CD8-positive, alpha-beta memory T cell (primary cell): ENCODE measurements at regions not wholly inside any gene's neighbourhood (a gene's known extent, or its start where the extent isn't known, plus 50 kb on each side); places are given as distances from the start of the nearest gene placed in this dataset.

ENCODE experiments used
- CTCF ChIA-PET: fragments of 350-600 bp; sonication (Branson Sonifier 250); formaldehyde crosslinking; loops from one replicate; lab custom pipeline; 2021; ENCODE audit warnings: antibody characterized with exemption; lab: Charles Lee
- POLR2A ChIA-PET: fragments of 350-600 bp; sonication (Branson Sonifier 250); formaldehyde crosslinking; loops from one replicate; lab custom pipeline; 2021; ENCODE audit warnings: antibody characterized with exemption; lab: Charles Lee
- DNase-seq, 5 donors: peaks; one replicate each; pipeline versions ENCODE4 v3.0.0 to v3.0.0-alpha.2; 2020 to 2022; ENCODE audit warnings: mixed read lengths in 1 of 5
- H3K27ac ChIP-seq: one replicate; pipeline ENCODE4 v1.7.0; 2013; ENCODE audit warnings: low read depth, mild to moderate bottlenecking, low read length, moderate library complexity
- H3K27me3 ChIP-seq: 2 replicates; pipeline ENCODE4 v1.7.0; 2013; ENCODE audit warnings: low read length, mild to moderate bottlenecking; ENCODE audit not compliant: insufficient read depth, poor library complexity, severe bottlenecking
- H3K36me3 ChIP-seq: 2 replicates; pipeline ENCODE4 v1.7.0; 2013; ENCODE audit warnings: mild to moderate bottlenecking, low read length, moderate library complexity; ENCODE audit not compliant: insufficient read depth
- H3K4me1 ChIP-seq: 2 replicates; pipeline ENCODE4 v1.7.0; 2013; ENCODE audit warnings: mild to moderate bottlenecking, low read length, moderate library complexity; ENCODE audit not compliant: insufficient read depth
- H3K4me3 ChIP-seq: 2 replicates; pipeline ENCODE4 v1.7.0; 2013; ENCODE audit warnings: mild to moderate bottlenecking, low read length
- H3K9me3 ChIP-seq: 2 replicates; pipeline ENCODE4 v1.7.0; 2013; ENCODE audit warnings: mild to moderate bottlenecking, low read length
- H3K27ac Mint-ChIP-seq, 8 donors: one replicate each; pipeline ENCODE4 v1.8.0; 2020 to 2021; ENCODE audit warnings: mixed read lengths in 8 of 8, mild to moderate bottlenecking in 6 of 8, inconsistent platforms in 3 of 8, moderate library complexity in 3 of 8
- H3K27me3 Mint-ChIP-seq, 2 donors: one replicate each; pipeline ENCODE4 v1.8.0; 2020 to 2021; ENCODE audit warnings: mixed read lengths in 2 of 2, mild to moderate bottlenecking in 1 of 2, moderate library complexity in 1 of 2
- H3K36me3 Mint-ChIP-seq, 3 donors: one replicate each; pipeline ENCODE4 v1.8.0; 2020 to 2021; ENCODE audit warnings: mixed read lengths in 3 of 3, inconsistent platforms in 1 of 3, mild to moderate bottlenecking in 1 of 3
- H3K4me1 Mint-ChIP-seq, 3 donors: one replicate each; pipeline ENCODE4 v1.8.0; 2020 to 2021; ENCODE audit warnings: mixed read lengths in 3 of 3, inconsistent platforms in 1 of 3, mild to moderate bottlenecking in 1 of 3
- H3K4me3 Mint-ChIP-seq, 7 donors: one replicate each; pipeline ENCODE4 v1.8.0; 2020 to 2021; ENCODE audit warnings: mixed read lengths in 7 of 7, mild to moderate bottlenecking in 6 of 7, moderate library complexity in 4 of 7, inconsistent platforms in 2 of 7
- H3K9me3 Mint-ChIP-seq, 5 donors: one replicate each; pipeline ENCODE4 v1.8.0; 2020 to 2022; ENCODE audit warnings: mixed read lengths in 5 of 5, mild to moderate bottlenecking in 3 of 5, moderate library complexity in 2 of 5, inconsistent platforms in 1 of 5

DNA sequence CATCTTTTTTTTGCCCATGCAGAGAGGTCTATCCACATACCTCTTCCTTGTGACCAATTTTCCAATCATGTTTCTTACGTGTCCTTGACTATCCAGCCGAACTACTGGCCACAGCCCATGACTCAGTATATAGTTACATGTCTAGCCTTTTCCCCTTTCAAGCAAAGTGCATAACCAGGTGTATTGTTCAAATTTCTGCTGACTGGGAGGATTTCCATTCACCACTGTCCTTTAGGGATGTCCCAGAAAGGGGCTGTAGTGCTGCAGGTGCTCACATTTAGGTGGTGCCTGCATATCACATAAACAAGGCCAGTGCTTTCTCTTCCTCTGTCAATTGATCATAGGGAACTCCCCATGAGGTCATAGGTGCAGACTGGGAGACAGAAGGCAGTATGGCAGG, 69.4 kb upstream of the ALDH1A3 start:
- H3K27ac ChIP-seq: no peak overlapping the region
- H3K4me1 ChIP-seq: no peaks in the 10 kb centered on the region
- no peaks in the 10 kb centered on the region for H3K36me3 ChIP-seq
- peaks cover 0 to 6% (median 3%) of the 10 kb centered on the region in 5 donors for H3K9me3 Mint-ChIP-seq
- no peak overlapping the region for H3K4me3 ChIP-seq
- no peaks in the 10 kb centered on the region for H3K4me1 Mint-ChIP-seq
- DNase-seq: no peak
- POLR2A ChIA-PET: no interaction called here
- peaks cover 0 to 12% of the 10 kb centered on the region in 2 donors for H3K27me3 Mint-ChIP-seq
- no peak overlapping the region for H3K4me3 Mint-ChIP-seq
- H3K27ac Mint-ChIP-seq: no peak overlapping the region
- H3K9me3 ChIP-seq: no peaks in the 10 kb centered on the region
- no peaks in the 10 kb centered on the region for H3K36me3 Mint-ChIP-seq
- no peaks in the 10 kb centered on the region for H3K27me3 ChIP-seq
- CTCF ChIA-PET: interaction anchor here (0.6 kb wide), 1 partner anchor 176 kb away, joined by 3 read pairs; no protein-coding TSS in a partner anchor

DNA sequence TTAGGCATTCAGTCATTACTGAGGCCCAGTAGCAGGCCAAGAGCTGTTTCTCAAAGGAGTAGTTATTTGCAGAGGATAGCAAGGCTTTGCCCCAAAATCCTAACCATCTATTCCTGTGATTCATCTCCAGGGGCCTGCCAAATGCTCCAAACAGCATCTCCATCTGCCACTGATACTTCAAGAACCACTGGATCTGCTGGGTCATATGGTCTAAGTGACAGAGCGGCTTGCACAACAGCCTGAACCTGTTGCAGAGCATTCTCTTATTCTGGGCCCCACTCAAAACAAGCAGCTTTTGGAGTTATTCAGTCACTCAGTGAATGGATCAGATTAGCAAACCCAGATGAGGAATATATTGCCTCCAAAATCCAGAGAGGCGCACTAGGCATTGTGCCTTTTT, 68.8 kb upstream of the ALDH1A3 start:
- no peak for DNase-seq
- Histone ChIP-seq H3K36me3 (no peaks in the 10 kb centered on the region), H3K4me3 (no peak overlapping the region), H3K9me3 (no peaks in the 10 kb centered on the region), H3K27ac (no peak overlapping the region), H3K4me1 (no peaks in the 10 kb centered on the region), H3K27me3 (no peaks in the 10 kb centered on the region)
- H3K27me3 Mint-ChIP-seq: peaks cover 0 to 12% of the 10 kb centered on the region in 2 donors
- no peaks in the 10 kb centered on the region for H3K4me1 Mint-ChIP-seq
- CTCF ChIA-PET: no interaction called here
- H3K9me3 Mint-ChIP-seq: peaks cover 0 to 10% (median 7%) of the 10 kb centered on the region in 5 donors
- H3K36me3 Mint-ChIP-seq: no peaks in the 10 kb centered on the region
- POLR2A ChIA-PET: no interaction called here
- H3K4me3 Mint-ChIP-seq: no peak overlapping the region
- H3K27ac Mint-ChIP-seq: no peak overlapping the region

DNA sequence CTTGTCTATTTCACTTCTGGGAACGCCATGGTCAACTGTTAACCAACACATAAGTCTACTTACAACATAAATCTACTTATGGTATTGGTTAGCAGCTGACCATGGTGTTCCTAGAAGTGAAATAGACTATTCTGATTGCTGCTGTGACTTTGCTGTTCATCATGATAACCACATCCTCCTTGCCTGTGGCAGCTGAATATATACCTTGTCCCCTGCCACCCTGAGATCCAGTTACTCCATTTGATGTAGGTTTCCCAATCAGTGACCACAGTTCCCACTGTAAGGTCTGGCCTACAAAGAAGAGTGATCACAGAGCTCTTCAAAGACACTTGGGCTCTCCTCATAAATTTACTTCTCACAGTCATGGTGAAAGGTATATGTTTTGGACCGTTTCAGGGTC, 66.8 kb upstream of the ALDH1A3 start:
- Mint-ChIP-seq H3K9me3 (peaks cover 0 to 16% (median 9%) of the 10 kb centered on the region in 5 donors), H3K27ac (no peak overlapping the region), H3K4me1 (no peaks in the 10 kb centered on the region), H3K4me3 (no peak overlapping the region), H3K36me3 (no peaks in the 10 kb centered on the region), H3K27me3 (peaks cover 4 to 12% of the 10 kb centered on the region in 2 donors)
- Histone ChIP-seq H3K36me3 (no peaks in the 10 kb centered on the region), H3K4me3 (no peak overlapping the region), H3K4me1 (no peaks in the 10 kb centered on the region), H3K9me3 (no peaks in the 10 kb centered on the region), H3K27ac (no peak overlapping the region), H3K27me3 (no peaks in the 10 kb centered on the region)
- CTCF ChIA-PET: no interaction called here
- DNase-seq: no peak
- POLR2A ChIA-PET: no interaction called here

DNA sequence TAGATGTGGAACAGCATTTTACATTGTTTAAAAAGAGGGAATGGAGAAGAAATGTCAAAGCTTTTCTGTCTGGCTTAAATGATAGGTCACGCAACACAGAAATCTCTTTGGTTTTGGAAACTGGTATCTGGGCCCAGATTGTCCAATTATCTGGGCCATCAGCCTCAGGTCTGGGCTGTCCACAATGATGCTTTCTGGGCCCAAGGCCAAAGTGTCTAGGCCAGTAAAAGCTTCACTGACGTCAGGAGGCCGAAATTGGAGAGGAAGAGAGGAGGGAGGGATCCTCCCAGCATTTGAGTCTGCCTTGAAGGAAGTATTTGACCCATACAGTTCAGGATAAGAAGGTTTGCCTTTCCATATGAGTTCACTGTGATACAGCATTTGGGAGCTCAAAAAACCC, 60.7 kb upstream of the ALDH1A3 start:
- Mint-ChIP-seq H3K9me3 (peaks cover 0 to 22% (median 9%) of the 10 kb centered on the region in 5 donors), H3K4me1 (no peaks in the 10 kb centered on the region), H3K36me3 (no peaks in the 10 kb centered on the region), H3K4me3 (no peak overlapping the region), H3K27ac (no peak overlapping the region), H3K27me3 (peaks cover 3 to 32% of the 10 kb centered on the region in 2 donors)
- Histone ChIP-seq H3K27me3 (no peaks in the 10 kb centered on the region), H3K27ac (no peak overlapping the region), H3K9me3 (no peaks in the 10 kb centered on the region), H3K4me1 (no peaks in the 10 kb centered on the region), H3K4me3 (no peak overlapping the region), H3K36me3 (no peaks in the 10 kb centered on the region)
- ChIA-PET CTCF (no interaction called here), POLR2A (no interaction called here)
- DNase-seq: no peak

DNA sequence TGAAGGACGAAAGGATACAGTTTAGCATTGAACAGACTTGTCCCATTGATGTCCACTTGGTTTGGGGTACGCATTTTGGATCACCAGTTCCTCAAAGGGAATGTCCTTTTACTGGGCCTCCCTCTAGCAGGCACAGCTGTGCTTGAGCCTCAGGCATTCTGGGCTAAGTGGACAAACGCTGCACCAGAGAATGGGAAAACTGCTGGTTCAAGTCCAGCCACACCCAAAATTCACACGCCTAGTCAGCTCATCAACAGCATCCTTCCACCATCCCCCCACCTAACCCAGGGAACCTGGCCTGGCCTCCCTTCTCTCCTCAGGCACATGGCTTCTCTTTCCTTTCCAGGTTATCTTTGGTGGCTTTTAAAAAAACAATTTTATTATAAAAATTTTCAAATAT, 59.1 kb upstream of the ALDH1A3 start:
- H3K4me3 ChIP-seq: no peak overlapping the region
- Mint-ChIP-seq H3K4me3 (no peak overlapping the region), H3K9me3 (peaks cover 0 to 16% (median 5%) of the 10 kb centered on the region in 5 donors), H3K27ac (no peak overlapping the region), H3K36me3 (no peaks in the 10 kb centered on the region), H3K4me1 (no peaks in the 10 kb centered on the region), H3K27me3 (peaks cover 1 to 38% of the 10 kb centered on the region in 2 donors)
- H3K27me3 ChIP-seq: no peaks in the 10 kb centered on the region
- ChIA-PET CTCF (no interaction called here), POLR2A (no interaction called here)
- H3K27ac ChIP-seq: no peak overlapping the region
- no peaks in the 10 kb centered on the region for H3K36me3 ChIP-seq
- H3K9me3 ChIP-seq: no peaks in the 10 kb centered on the region
- H3K4me1 ChIP-seq: no peaks in the 10 kb centered on the region
- DNase-seq: no peak

DNA sequence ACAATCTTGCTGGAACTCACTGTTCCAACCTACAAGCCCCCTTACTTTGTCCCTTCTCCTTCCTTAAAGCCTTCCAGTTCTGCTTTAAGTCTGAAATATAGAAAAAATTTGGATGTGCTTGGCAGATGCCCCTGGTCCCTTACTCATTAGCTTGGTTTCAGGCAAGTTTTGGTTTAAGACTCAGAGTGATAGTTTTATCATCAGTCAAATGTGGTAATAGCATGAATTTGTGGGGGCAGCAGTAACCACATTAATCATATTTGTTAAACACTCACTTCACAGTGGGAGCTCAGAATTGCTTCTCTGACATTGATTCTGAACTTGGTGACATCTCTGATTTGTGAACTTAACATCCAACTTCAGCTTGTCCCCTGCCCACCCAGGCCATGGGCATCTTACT, 58.3 kb upstream of the ALDH1A3 start:
- ChIA-PET CTCF (no interaction called here), POLR2A (no interaction called here)
- peaks cover 0 to 10% (median 0%) of the 10 kb centered on the region in 5 donors for H3K9me3 Mint-ChIP-seq
- no peak for DNase-seq
- H3K27me3 Mint-ChIP-seq: peaks cover 3 to 37% of the 10 kb centered on the region in 2 donors
- H3K27ac Mint-ChIP-seq: no peak overlapping the region
- no peaks in the 10 kb centered on the region for H3K4me1 Mint-ChIP-seq
- H3K4me1 ChIP-seq: no peaks in the 10 kb centered on the region
- H3K36me3 ChIP-seq: no peaks in the 10 kb centered on the region
- no peaks in the 10 kb centered on the region for H3K27me3 ChIP-seq
- H3K4me3 Mint-ChIP-seq: no peak overlapping the region
- H3K27ac ChIP-seq: no peak overlapping the region
- H3K36me3 Mint-ChIP-seq: no peaks in the 10 kb centered on the region
- no peak overlapping the region for H3K4me3 ChIP-seq
- H3K9me3 ChIP-seq: no peaks in the 10 kb centered on the region

DNA sequence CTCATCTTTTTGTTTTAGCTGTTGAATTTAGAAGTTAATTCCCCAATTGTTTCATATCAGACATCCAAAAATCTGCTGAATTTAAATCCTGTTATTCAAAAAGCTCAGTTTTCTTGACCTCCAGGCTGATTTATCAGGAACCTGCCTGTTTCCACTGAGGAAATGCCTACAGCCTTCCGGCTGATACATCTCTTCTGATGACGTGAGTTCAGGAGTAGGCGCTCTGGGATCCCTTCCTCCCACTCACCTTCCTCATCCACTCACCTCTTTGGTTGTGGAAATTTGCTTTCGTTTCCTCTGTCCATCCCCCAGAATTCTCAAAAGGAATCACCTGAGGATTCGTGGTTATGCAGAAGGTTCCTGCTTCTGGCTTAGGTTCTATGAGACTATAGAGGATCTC, 55.4 kb upstream of the ALDH1A3 start:
- ChIA-PET POLR2A (no interaction called here), CTCF (no interaction called here)
- no peaks in the 10 kb centered on the region for H3K9me3 ChIP-seq
- Mint-ChIP-seq H3K36me3 (no peaks in the 10 kb centered on the region), H3K27me3 (peaks cover 5 to 38% of the 10 kb centered on the region in 2 donors), H3K4me1 (no peaks in the 10 kb centered on the region), H3K4me3 (no peak overlapping the region), H3K9me3 (peaks cover 0 to 10% (median 0%) of the 10 kb centered on the region in 5 donors), H3K27ac (no peak overlapping the region)
- no peaks in the 10 kb centered on the region for H3K36me3 ChIP-seq
- no peak overlapping the region for H3K4me3 ChIP-seq
- H3K4me1 ChIP-seq: no peaks in the 10 kb centered on the region
- DNase-seq: no peak
- H3K27ac ChIP-seq: no peak overlapping the region
- no peaks in the 10 kb centered on the region for H3K27me3 ChIP-seq

DNA sequence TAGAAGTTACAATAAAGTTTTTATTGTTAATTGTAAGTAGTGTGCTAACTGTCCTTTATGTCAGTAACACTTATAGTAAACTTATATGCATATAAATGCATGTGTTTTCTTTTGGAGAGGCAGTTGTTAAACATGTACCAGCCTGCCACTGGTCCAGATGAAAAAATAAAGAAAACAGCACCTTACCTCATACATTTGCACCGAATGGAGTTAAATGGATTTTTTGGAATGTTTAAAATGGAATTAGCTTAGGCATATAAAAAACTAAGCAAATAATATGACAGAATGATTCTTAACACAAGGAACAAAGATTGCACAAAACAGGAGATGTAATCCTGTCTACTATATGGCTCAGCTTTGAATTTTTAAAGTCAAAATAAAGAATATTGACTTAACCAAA, 50.2 kb upstream of the ALDH1A3 start:
- H3K4me1 Mint-ChIP-seq: no peaks in the 10 kb centered on the region
- H3K27ac ChIP-seq: no peak overlapping the region
- no peaks in the 10 kb centered on the region for H3K36me3 Mint-ChIP-seq
- no peaks in the 10 kb centered on the region for H3K27me3 ChIP-seq
- no peak overlapping the region for H3K27ac Mint-ChIP-seq
- H3K4me3 ChIP-seq: no peak overlapping the region
- no peaks in the 10 kb centered on the region for H3K4me1 ChIP-seq
- no peaks in the 10 kb centered on the region for H3K9me3 Mint-ChIP-seq
- ChIA-PET CTCF (no interaction called here), POLR2A (no interaction called here)
- no peaks in the 10 kb centered on the region for H3K9me3 ChIP-seq
- H3K36me3 ChIP-seq: no peaks in the 10 kb centered on the region
- DNase-seq: no peak
- H3K27me3 Mint-ChIP-seq: peaks cover 9 to 38% of the 10 kb centered on the region in 2 donors
- H3K4me3 Mint-ChIP-seq: no peak overlapping the region
